Vagina (tissue), 2 donors: ENCODE measurements at regions not wholly inside any gene's neighbourhood (a gene's known extent, or its start where the extent isn't known, plus 50 kb on each side); places are given as distances from the start of the nearest gene placed in this dataset.
"Not testable (repeated sequence)": the region's sequence is repeated elsewhere in the genome, so short reads cannot be mapped to it uniquely, and the experiment has no call there.

Experiments
- DNase-seq, 2 donors: peaks; one replicate each; pipeline ENCODE4 v3.0.0-alpha.2; 2017; ENCODE audit errors: extremely low spot score in 2 of 2
- H3K27ac ChIP-seq: fragments of 200-600 bp; sonication (generic); one replicate; pipeline ENCODE4 v1.5.1; 2019
- H3K27me3 ChIP-seq: fragments of 200-600 bp; sonication (generic); one replicate; pipeline ENCODE4 v1.5.1; 2019
- H3K36me3 ChIP-seq, 2 donors: fragments of 200-600 bp; sonication (generic); one replicate each; pipeline ENCODE4 v1.5.1; 2017 to 2019
- H3K4me1 ChIP-seq: fragments of 200-600 bp; sonication (generic); one replicate; pipeline ENCODE4 v1.5.1; 2019
- H3K4me3 ChIP-seq, 2 donors: fragments of 200-600 bp; sonication (generic); 1 replicate in 1 of 2; 2 replicates in 1 of 2; pipeline ENCODE4 v1.5.1; 2016 to 2019
- H3K9me3 ChIP-seq: fragments of 200-600 bp; sonication (generic); one replicate; pipeline ENCODE4 v1.5.1; 2019
- CTCF ChIP-seq, 3 experiments: fragments of 450-650 bp in 2 of 3; fragments of 200-600 bp in 1 of 3; sonication (generic) in 1 of 3; IDR thresholded peaks; one replicate each; pipeline ENCODE4 v1.5.1; 2017 to 2019; ENCODE audit warnings: antibody characterized with exemption in 3 of 3, mild to moderate bottlenecking in 2 of 3, moderate library complexity in 2 of 3
- POLR2A ChIP-seq, 2 donors: fragments of 450-650 bp; IDR thresholded peaks; one replicate each; pipeline ENCODE4 v1.6.1; 2017; ENCODE audit warnings: antibody characterized with exemption in 2 of 2, mild to moderate bottlenecking in 2 of 2, moderate library complexity in 2 of 2
- POLR2AphosphoS5 ChIP-seq, 2 donors: sonication (generic); formaldehyde crosslinking; IDR thresholded peaks; one replicate each; pipeline ENCODE4 v1.9.0; 2017; ENCODE audit warnings: antibody characterized with exemption in 2 of 2, mild to moderate bottlenecking in 2 of 2, low read depth in 1 of 2; ENCODE audit not compliant: insufficient read depth in 1 of 2
- intact Hi-C: fragments of 100-400 bp; cut with DNase I; formaldehyde crosslinking; loops from one replicate; pipeline ENCODE4 v1.15.1; 2023

DNA sequence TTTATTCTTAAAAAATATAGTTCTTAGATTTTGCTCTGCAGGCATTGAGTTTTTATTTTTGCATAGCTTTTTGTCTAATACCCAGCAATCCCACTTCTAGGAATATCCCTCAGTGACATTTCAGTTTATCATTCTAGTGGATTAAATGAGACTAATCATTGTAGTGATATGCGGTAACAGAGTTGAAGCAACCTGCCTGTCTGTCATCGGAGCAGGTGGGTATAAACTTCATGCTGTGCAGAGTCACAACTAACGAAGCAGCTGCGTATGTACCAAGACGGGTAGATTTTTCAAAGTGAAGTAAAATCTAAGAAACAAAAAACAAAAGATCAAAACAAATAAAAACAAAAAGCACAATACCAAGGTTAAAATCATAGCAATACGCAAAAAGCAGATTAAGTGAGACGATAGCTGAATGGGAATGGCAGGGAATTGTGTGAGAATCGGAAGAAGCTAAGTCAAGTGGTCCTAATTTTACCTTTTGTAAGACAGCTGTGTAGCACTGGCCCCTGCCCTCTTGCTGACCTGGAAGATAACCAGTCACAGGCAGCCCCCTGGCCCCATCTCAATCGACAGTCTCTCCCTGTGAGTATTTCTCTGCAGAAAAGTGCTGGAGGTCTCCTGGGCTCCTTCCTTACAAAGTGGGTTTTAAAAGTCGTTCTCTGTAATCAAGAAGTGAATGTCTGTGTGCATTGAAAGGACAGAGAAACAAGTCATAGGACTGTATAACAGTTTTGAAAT, 169.2 kb downstream of the OR2B2 start:
- intact Hi-C loops, result no loop called here
- no peaks in the 10 kb centered on the region for H3K27me3 ChIP-seq

GRCh38 chr6:27739902-27740301, 172.3 kb downstream of the OR2B2 start:
- H3K4me3 ChIP-seq, H3K27ac ChIP-seq, intact Hi-C loops, H3K9me3 ChIP-seq, DNase-seq, H3K27me3 ChIP-seq, H3K36me3 ChIP-seq, H3K4me1 ChIP-seq: not testable (repeated sequence)

More for the DNA sequence above, 169.2 kb downstream of the OR2B2 start:
- H3K4me1 ChIP-seq, result no peaks in the 10 kb centered on the region
- H3K27ac ChIP-seq, result no peak overlapping the region
- H3K4me3 ChIP-seq, result no peak overlapping the region
- no peaks in the 10 kb centered on the region for H3K36me3 ChIP-seq
- TF ChIP-seq POLR2A (IDR thresholded peaks at IDR 0.05) (no peak), CTCF (IDR thresholded peaks at IDR 0.05) (no peak), POLR2AphosphoS5 (IDR thresholded peaks at IDR 0.05; ENCODE audit: insufficient read depth in 1 of 2, low read depth in 1 of 2) (no peak)
- DNase-seq, result no peak
- H3K9me3 ChIP-seq, result no peaks in the 10 kb centered on the region

- Histone ChIP-seq H3K27me3 (no peaks in the 10 kb centered on the region), H3K27ac (no peak overlapping the region), H3K9me3 (no peaks in the 10 kb centered on the region), H3K4me1 (no peaks in the 10 kb centered on the region), H3K36me3 (no peaks in the 10 kb centered on the region), H3K4me3 (no peak overlapping the region)
- DNase-seq, result no peak
- no peak for TF ChIP-seq POLR2AphosphoS5 (IDR thresholded peaks at IDR 0.05; ENCODE audit: insufficient read depth in 1 of 2, low read depth in 1 of 2)
- no peak for TF ChIP-seq POLR2A (IDR thresholded peaks at IDR 0.05)
- TF ChIP-seq CTCF (IDR thresholded peaks at IDR 0.05), result no peak
- intact Hi-C loops, result no loop called here
These were observed 175.5 kb downstream of the OR2B2 start for GRCh38 chr6:27736686-27737085.

DNA sequence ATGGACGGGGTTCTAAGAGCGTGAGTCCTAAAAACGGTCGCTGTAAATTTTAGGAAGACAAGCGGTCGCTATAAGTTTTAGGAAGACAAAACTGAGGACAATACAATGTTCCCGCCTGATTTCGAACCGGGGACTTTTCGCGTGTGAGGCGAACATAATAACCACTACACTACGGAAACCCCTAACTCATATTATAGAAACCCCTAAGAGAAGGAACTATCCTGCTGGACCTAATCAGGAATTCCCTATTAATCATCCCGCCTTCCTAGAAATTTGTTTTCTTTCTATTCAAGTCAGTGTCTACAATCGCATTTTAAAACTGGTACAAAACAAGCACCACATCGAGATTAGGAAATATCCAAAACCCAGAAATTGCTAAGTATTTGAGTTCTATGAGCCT, 183.8 kb downstream of the OR2B2 start:
- Histone ChIP-seq H3K4me1 (no peaks in the 10 kb centered on the region), H3K27ac (no peak overlapping the region), H3K36me3 (no peaks in the 10 kb centered on the region), H3K9me3 (no peaks in the 10 kb centered on the region), H3K27me3 (no peaks in the 10 kb centered on the region), H3K4me3 (no peak overlapping the region)
- intact Hi-C loops, result no loop called here
- TF ChIP-seq POLR2A (IDR thresholded peaks at IDR 0.05), result no peak
- no peak for TF ChIP-seq CTCF (IDR thresholded peaks at IDR 0.05)
- TF ChIP-seq POLR2AphosphoS5 (IDR thresholded peaks at IDR 0.05; ENCODE audit: insufficient read depth in 1 of 2, low read depth in 1 of 2), result no peak
- no peak for DNase-seq

DNA sequence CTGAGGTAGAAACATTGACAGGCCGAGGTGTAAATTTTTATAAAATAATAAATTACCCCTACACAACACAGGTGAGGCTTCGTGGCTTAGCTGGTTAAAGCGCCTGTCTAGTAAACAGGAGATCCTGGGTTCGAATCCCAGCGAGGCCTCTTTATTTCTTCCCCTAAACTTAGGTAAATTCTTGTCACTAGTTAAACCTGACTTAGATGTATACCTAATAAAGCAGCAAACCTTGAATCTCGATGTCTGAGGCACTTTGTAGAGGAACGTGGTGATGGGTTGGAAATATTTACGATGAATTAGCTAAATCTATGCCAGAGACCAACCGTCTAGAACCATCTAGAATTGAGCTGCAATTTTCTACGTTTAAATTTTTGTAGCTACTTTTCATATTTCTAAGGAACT, 185.6 kb downstream of the OR2B2 start:
- peaks cover 1% of the 10 kb centered on the region for H3K27me3 ChIP-seq
- H3K27ac ChIP-seq, result no peak overlapping the region
- DNase-seq, result no peak
- TF ChIP-seq POLR2AphosphoS5 (IDR thresholded peaks at IDR 0.05; ENCODE audit: insufficient read depth in 1 of 2, low read depth in 1 of 2) (no peak), POLR2A (IDR thresholded peaks at IDR 0.05) (no peak), CTCF (IDR thresholded peaks at IDR 0.05) (no peak)
- intact Hi-C loops, result no loop called here
- no peaks in the 10 kb centered on the region for H3K4me1 ChIP-seq
- H3K9me3 ChIP-seq, result no peaks in the 10 kb centered on the region
- H3K4me3 ChIP-seq, result no peak overlapping the region
- no peaks in the 10 kb centered on the region for H3K36me3 ChIP-seq
